ENCODE measurements at regions not wholly inside any gene's neighbourhood (a gene's known extent, or its start where the extent isn't known, plus 50 kb on each side); places are given as distances from the start of the nearest gene placed in this dataset.

DNA sequence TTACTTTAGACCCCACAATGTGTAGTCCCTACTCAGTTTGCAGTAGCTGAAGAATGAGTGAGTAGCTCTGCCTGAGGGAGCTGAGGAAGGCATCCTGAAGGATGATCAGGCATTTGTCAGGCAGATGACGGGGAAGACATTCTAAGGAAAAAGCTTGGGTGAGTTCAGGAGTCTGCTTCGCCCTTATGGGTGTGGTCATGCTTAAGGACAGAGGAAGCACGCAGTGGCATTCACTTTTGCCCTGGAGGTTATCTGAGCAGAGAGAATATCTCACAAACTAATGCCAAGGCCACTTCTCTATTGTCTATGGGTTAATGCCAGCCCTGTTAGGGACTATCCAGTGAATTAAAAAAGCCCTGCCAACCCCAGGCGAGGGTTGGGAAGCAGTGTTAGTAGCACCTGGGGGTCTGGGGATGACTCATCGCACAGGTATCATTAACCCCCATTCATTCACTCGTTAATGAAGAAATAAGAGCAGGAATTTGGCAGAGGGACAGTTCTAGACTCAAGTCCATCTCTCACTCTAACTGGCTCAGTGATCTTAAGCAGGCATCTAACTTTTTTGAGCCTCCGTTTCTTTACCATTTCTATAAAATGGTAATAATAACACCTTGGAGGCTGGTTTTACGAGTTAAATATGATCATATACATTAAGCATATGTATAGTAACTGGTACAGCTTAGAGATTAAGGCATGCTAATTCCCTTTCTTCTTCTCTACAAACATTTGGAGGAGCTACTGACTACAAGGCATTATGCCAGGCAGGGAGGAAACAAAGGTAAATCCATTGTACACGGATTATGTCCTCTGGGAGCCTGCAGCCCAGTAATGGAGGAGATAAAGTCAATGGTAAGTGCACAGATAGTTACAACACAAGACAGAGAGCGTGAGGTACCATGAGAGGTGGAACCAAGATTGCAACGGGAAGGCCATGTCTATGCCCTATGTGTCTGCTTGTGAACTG, 93.2 kb upstream of the AKIRIN2 start:
- TF ChIP-seq POLR2AphosphoS5 (IDR thresholded peaks at IDR 0.05; ENCODE audit: insufficient read depth, low read depth, low read length) (no peak), EZH2 (IDR thresholded peaks at IDR 0.05; ENCODE audit: borderline replicate concordance, low read depth, low read length, severe bottlenecking) (no peak), POLR2A (IDR thresholded peaks at IDR 0.05; ENCODE audit: low read depth, low read length) (no peak), GATA2 (IDR thresholded peaks at IDR 0.05; ENCODE audit: insufficient read depth, insufficient read length, low read depth, low read length) (no peak)
- TF ChIP-seq, protein P1, sequence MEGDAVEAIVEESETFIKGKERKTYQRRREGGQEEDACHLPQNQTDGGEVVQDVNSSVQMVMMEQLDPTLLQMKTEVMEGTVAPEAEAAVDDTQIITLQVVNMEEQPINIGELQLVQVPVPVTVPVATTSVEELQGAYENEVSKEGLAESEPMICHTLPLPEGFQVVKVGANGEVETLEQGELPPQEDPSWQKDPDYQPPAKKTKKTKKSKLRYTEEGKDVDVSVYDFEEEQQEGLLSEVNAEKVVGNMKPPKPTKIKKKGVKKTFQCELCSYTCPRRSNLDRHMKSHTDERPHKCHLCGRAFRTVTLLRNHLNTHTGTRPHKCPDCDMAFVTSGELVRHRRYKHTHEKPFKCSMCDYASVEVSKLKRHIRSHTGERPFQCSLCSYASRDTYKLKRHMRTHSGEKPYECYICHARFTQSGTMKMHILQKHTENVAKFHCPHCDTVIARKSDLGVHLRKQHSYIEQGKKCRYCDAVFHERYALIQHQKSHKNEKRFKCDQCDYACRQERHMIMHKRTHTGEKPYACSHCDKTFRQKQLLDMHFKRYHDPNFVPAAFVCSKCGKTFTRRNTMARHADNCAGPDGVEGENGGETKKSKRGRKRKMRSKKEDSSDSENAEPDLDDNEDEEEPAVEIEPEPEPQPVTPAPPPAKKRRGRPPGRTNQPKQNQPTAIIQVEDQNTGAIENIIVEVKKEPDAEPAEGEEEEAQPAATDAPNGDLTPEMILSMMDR (IDR thresholded peaks at IDR 0.05; ENCODE audit: extremely low read depth in 1 of 2, insufficient read depth in 1 of 2, low read depth in 1 of 2, low read length in 2 of 2): no peak
- TF ChIP-seq, protein P2, sequence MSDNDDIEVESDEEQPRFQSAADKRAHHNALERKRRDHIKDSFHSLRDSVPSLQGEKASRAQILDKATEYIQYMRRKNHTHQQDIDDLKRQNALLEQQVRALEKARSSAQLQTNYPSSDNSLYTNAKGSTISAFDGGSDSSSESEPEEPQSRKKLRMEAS (IDR thresholded peaks at IDR 0.05; ENCODE audit: insufficient read depth, insufficient read length): no peak
